NT2/D1 (cell line): ENCODE measurements at regions not wholly inside any gene's neighbourhood (a gene's known extent, or its start where the extent isn't known, plus 50 kb on each side); places are given as distances from the start of the nearest gene placed in this dataset.

ENCODE experiments used
- SUZ12 ChIP-seq: IDR thresholded peaks from 2 replicates; pipeline ENCODE4 v1.6.1; 2011; ENCODE audit not compliant: insufficient read length, insufficient read depth; ENCODE audit errors: extremely low read depth
- YY1 ChIP-seq: IDR thresholded peaks from 2 replicates; pipeline ENCODE4 v1.6.1; 2011; ENCODE audit not compliant: insufficient read length, insufficient read depth
- ZNF274 ChIP-seq: IDR thresholded peaks from 2 replicates; pipeline ENCODE4 v1.6.1; 2011; ENCODE audit warnings: mild to moderate bottlenecking, low read depth, low read length

- TF ChIP-seq YY1 (no peak), ZNF274 (no peak), SUZ12 (no peak)
Observed at GRCh38 chr5:74361406-74362358, 278.8 kb downstream of the ENC1 start.
